ENCODE measurements at regions not wholly inside any gene's neighbourhood (a gene's known extent, or its start where the extent isn't known, plus 50 kb on each side); places are given as distances from the start of the nearest gene placed in this dataset.

DNA sequence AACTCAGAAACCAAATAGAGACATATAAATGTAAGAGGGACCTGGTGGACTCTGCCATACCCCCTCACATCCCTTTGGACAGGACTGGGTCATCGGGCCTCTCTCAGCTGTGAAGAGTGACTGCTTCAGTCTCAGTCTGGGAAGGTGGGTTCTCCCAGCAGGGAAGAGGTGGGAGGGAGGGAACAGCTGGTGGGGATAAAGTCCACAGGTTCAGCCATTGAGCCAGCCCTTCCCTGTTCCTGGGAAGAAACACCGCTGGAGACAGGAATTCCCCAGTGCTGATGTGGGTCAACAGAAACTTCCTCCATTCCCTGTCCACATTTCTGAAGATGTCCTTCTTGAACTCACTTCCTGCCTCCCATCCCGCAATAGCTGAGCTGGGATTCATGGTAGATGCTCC, 209.2 kb upstream of the PMEPA1 start:
- H3K18ac ChIP-seq (ENCODE audit: extremely low read depth, low read length): no peak overlapping the region
- H3K79me1 ChIP-seq (ENCODE audit: low read depth, low read length): no peaks in the 10 kb centered on the region
- no peak overlapping the region for H3K23ac ChIP-seq (ENCODE audit: insufficient read length)
- H3K4me3 ChIP-seq (ENCODE audit: extremely low read depth in 1 of 4, insufficient read depth in 2 of 4, low read depth in 3 of 4, low read length in 4 of 4): no peak overlapping the region
- H3K14ac ChIP-seq (ENCODE audit: insufficient read length): no peak overlapping the region
- no peaks in the 10 kb centered on the region for H4K20me1 ChIP-seq (replicated peaks in 1 of 2; ENCODE audit: control insufficient read depth in 1 of 2, insufficient read depth in 2 of 2, low read length in 2 of 2)
- FAIRE-seq (no peak), DNase-seq (ENCODE audit: low read depth in 1 of 2, low spot score in 2 of 2) (no peak)
- peaks cover 0 to 8% (median 3%) of the 10 kb centered on the region in 4 experiments; a peak in 3 of 7 replicates for H3K4me1 ChIP-seq (replicated peaks in 1 of 4; ENCODE audit: control insufficient read depth in 3 of 4, insufficient read depth in 4 of 4, low read length in 3 of 4)
- no peak overlapping the region for H2BK120ac ChIP-seq (replicated peaks; ENCODE audit: low read depth, low read length)
- no peaks in the 10 kb centered on the region; the same call in 1 of the 2 replicates for H3K23me2 ChIP-seq (ENCODE audit: low read depth, low read length)
- TF ChIP-seq SUZ12 (IDR thresholded peaks at IDR 0.05; ENCODE audit: low read length) (no peak), CBX5 (IDR thresholded peaks at IDR 0.05; ENCODE audit: low read depth, low read length) (no peak), SIN3A (conservative IDR thresholded peaks at IDR 0.05 in 1 of 2, IDR thresholded peaks at IDR 0.05 in 1 of 2; ENCODE audit: low read depth in 1 of 2, low read length in 2 of 2) (no peak), KDM5A (IDR thresholded peaks at IDR 0.05; ENCODE audit: low read length) (no peak), GABPA (IDR thresholded peaks at IDR 0.05; ENCODE audit: borderline replicate concordance, insufficient read depth, low read length) (no peak), CHD1 (IDR thresholded peaks at IDR 0.05; ENCODE audit: low read depth, low read length) (no peak)
- TF ChIP-seq, protein P1, sequence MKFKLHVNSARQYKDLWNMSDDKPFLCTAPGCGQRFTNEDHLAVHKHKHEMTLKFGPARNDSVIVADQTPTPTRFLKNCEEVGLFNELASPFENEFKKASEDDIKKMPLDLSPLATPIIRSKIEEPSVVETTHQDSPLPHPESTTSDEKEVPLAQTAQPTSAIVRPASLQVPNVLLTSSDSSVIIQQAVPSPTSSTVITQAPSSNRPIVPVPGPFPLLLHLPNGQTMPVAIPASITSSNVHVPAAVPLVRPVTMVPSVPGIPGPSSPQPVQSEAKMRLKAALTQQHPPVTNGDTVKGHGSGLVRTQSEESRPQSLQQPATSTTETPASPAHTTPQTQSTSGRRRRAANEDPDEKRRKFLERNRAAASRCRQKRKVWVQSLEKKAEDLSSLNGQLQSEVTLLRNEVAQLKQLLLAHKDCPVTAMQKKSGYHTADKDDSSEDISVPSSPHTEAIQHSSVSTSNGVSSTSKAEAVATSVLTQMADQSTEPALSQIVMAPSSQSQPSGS (IDR thresholded peaks at IDR 0.05; ENCODE audit: low read length): no peak
- no peak overlapping the region for H2AFZ ChIP-seq (ENCODE audit: low read length)
- POLR2A ChIA-PET (ENCODE audit: partially characterized antibody): no interaction called here
- WGBS, 2 experiments (ENCODE audit: extremely low coverage in 1 of 2, insufficient coverage in 1 of 2, insufficient read length in 1 of 2, insufficient replicate concordance in 2 of 2, low coverage in 1 of 2, low lambda C conversion rate in 2 of 2, missing lambda C conversion rate in 1 of 2): 91% methylated on average over 3 of the region's 3 CpGs; no CpG with 5 or more reads in 1 of the 2 experiments
- H2AK5ac ChIP-seq (ENCODE audit: low read depth, low read length): no peak overlapping the region
- H3K4me2 ChIP-seq (ENCODE audit: insufficient read depth in 1 of 2, low read depth in 2 of 2, low read length in 2 of 2): no peak overlapping the region
- H3K9me3 ChIP-seq (ENCODE audit: insufficient read depth in 2 of 2, low read depth in 1 of 2, low read length in 1 of 2): no peaks in the 10 kb centered on the region
- H3K27me3 ChIP-seq (replicated peaks in 1 of 4; ENCODE audit: control insufficient read depth in 3 of 4, extremely low read depth in 1 of 4, insufficient read depth in 3 of 4, low read length in 3 of 4): no peaks in the 10 kb centered on the region
- H4K91ac ChIP-seq (replicated peaks; ENCODE audit: insufficient read length, low read length): no peak overlapping the region
- H3K79me2 ChIP-seq (ENCODE audit: control insufficient read depth in 1 of 2, insufficient read depth in 2 of 2, low read length in 2 of 2): no peaks in the 10 kb centered on the region
- H3K36me3 ChIP-seq (ENCODE audit: control insufficient read depth in 2 of 4, insufficient read depth in 4 of 4, low read length in 3 of 4): no peaks in the 10 kb centered on the region
- H2BK12ac ChIP-seq (ENCODE audit: low read depth, low read length): no peak overlapping the region
- H3K9ac ChIP-seq (replicated peaks in 1 of 4; ENCODE audit: extremely low read depth in 1 of 4, low read depth in 3 of 4, low read length in 3 of 4): no peak overlapping the region
- no peak overlapping the region for H3K56ac ChIP-seq (replicated peaks; ENCODE audit: insufficient read length, low read depth, low read length)
- no peak overlapping the region for H2BK15ac ChIP-seq (ENCODE audit: low read length)
- H2BK5ac ChIP-seq (ENCODE audit: low read depth, low read length): no peak overlapping the region
- no peak overlapping the region for H3K4ac ChIP-seq (replicated peaks; ENCODE audit: insufficient read length, low read depth, low read length)
- no peak overlapping the region for H4K5ac ChIP-seq (ENCODE audit: insufficient read length, low read depth, low read length)
- CTCF ChIA-PET (ENCODE audit: partially characterized antibody): no interaction called here
- no peak overlapping the region for H2BK20ac ChIP-seq (ENCODE audit: low read length)
- no peak overlapping the region for H4K8ac ChIP-seq (ENCODE audit: extremely low read depth, insufficient read depth, low read length)
- no peak overlapping the region for H3K27ac ChIP-seq (ENCODE audit: low read depth, low read length)

Measured in H1 (cell line).